ENCODE measurements at regions not wholly inside any gene's neighbourhood (a gene's known extent, or its start where the extent isn't known, plus 50 kb on each side); places are given as distances from the start of the nearest gene placed in this dataset.

- no peak for TF ChIP-seq CTCF (conservative IDR thresholded peaks at IDR 0.05)
- no peak for TF ChIP-seq ZFX (IDR thresholded peaks at IDR 0.05)
Observed at GRCh38 chr4:123833171-123833643, 436.6 kb downstream of the SPRY1 start.
